HepG2 (cell line): ENCODE measurements at regions not wholly inside any gene's neighbourhood (a gene's known extent, or its start where the extent isn't known, plus 50 kb on each side); places are given as distances from the start of the nearest gene placed in this dataset.
"Not testable (repeated sequence)": the region's sequence is repeated elsewhere in the genome, so short reads cannot be mapped to it uniquely, and the experiment has no call there.

Experiments used
- ATAC-seq: fragments of 200-7000 bp; cut with Tn5 transposase; 3 replicates; pipeline ENCODE4 v1.9.1; 2020; ENCODE audit warnings: mild to moderate bottlenecking, moderate library complexity
- BruUV-seq: library from RNA; stranded (reverse); fragments of 400-500 nt; replicated peaks from 2 replicates; lab custom pipeline; 2021; lab: Mats Ljungman, UMichigan
- CTCF ChIA-PET: fragments of 300-600 bp; formaldehyde crosslinking; extraction: SDS; loops from one replicate; lab custom pipeline; 2021; ENCODE audit warnings: low total read pairs, inconsistent platforms, low intra/inter-chr PET ratio; lab: Yijun Ruan, JAX
- POLR2A ChIA-PET: fragments of 350-600 bp; sonication (Branson Sonifier 250); formaldehyde crosslinking; loops from one replicate; lab custom pipeline; 2020; ENCODE audit warnings: antibody characterized with exemption, inconsistent platforms; lab: Yijun Ruan, JAX
- DNase-seq: peaks from one replicate; pipeline ENCODE4 v3.0.0-alpha.2; 2015; ENCODE audit warnings: low spot score
- FAIRE-seq: peaks from 3 replicates; lab custom pipeline; 2011; peaks lifted over from hg19 to GRCh38; lab: Jason Lieb, UNC
- H2AFZ ChIP-seq: one replicate; pipeline ENCODE4 v1.6.1; 2011; ENCODE audit warnings: low read length, inconsistent platforms
- H3K27ac ChIP-seq: fragments of 300-600 bp; 3 replicates; pipeline ENCODE4 v1.8.0; 2011; ENCODE audit warnings: mixed run types, mild to moderate bottlenecking, mixed read lengths, low read length, inconsistent platforms; ENCODE audit not compliant: insufficient read depth; ENCODE audit errors: extremely low read length
- H3K27me3 ChIP-seq, 2 experiments: fragments of 200-600 bp in 1 of 2; 2 replicates in 1 of 2; 3 replicates in 1 of 2; pipeline versions ENCODE4 v1.6.0 to v1.8.0; 2011; ENCODE audit warnings: low read length in 2 of 2, mild to moderate bottlenecking in 2 of 2, moderate library complexity in 2 of 2, inconsistent platforms in 1 of 2; ENCODE audit not compliant: insufficient read depth in 2 of 2, control insufficient read depth in 1 of 2
- H3K36me3 ChIP-seq, 2 experiments: fragments of 200-600 bp in 1 of 2; replicated peaks in 1 of 2; 2 replicates in 1 of 2; 3 replicates in 1 of 2; pipeline versions ENCODE4 v1.5.1 to v1.8.0; 2011; ENCODE audit warnings: low read length in 2 of 2, inconsistent platforms in 1 of 2; ENCODE audit not compliant: insufficient read depth in 2 of 2, control insufficient read depth in 1 of 2
- H3K4me1 ChIP-seq: 2 replicates; pipeline ENCODE4 v1.5.1; 2012; ENCODE audit warnings: low read length, inconsistent platforms; ENCODE audit not compliant: insufficient read depth
- H3K4me2 ChIP-seq: 2 replicates; pipeline ENCODE4 v1.6.0; 2011; ENCODE audit warnings: low read depth, low read length, inconsistent platforms
- H3K4me3 ChIP-seq, 3 experiments: fragments of 200-600 bp in 1 of 3; sonication (generic), shearing (Covaris generic) in 1 of 3; replicated peaks in 1 of 3; 2 replicates each; pipeline ENCODE4 v1.5.1; 2011 to 2016; ENCODE audit warnings: low read length in 3 of 3, inconsistent platforms in 2 of 3, low read depth in 2 of 3, mild to moderate bottlenecking in 2 of 3, control low read depth in 1 of 3, mixed read lengths in 1 of 3; ENCODE audit not compliant: insufficient read depth in 1 of 3
- H3K79me2 ChIP-seq: one replicate; pipeline ENCODE4 v1.6.1; 2011; ENCODE audit warnings: low read length, inconsistent platforms; ENCODE audit not compliant: insufficient read depth
- H3K9ac ChIP-seq: 2 replicates; pipeline ENCODE4 v1.6.0; 2011; ENCODE audit warnings: mild to moderate bottlenecking, low read depth, low read length, inconsistent platforms; ENCODE audit not compliant: insufficient read depth
- H3K9me3 ChIP-seq: 2 replicates; pipeline ENCODE4 v1.5.1; 2012; ENCODE audit warnings: mild to moderate bottlenecking, low read length
- H4K20me1 ChIP-seq: 2 replicates; pipeline ENCODE4 v1.6.0; 2011; ENCODE audit warnings: inconsistent platforms, mild to moderate bottlenecking, low read length, moderate library complexity; ENCODE audit not compliant: insufficient read depth
- ADNP ChIP-seq: sonication (generic); formaldehyde crosslinking; IDR thresholded peaks from 2 replicates; pipeline ENCODE4 v1.4.0; 2020; ENCODE audit warnings: missing genetic modification reagents
- GFI1 ChIP-seq: sonication (generic); formaldehyde crosslinking; IDR thresholded peaks from 2 replicates; pipeline ENCODE4 v1.5.0; 2020; ENCODE audit warnings: missing genetic modification reagents, mild to moderate bottlenecking, borderline replicate concordance
- RFX3 ChIP-seq: IDR thresholded peaks from 2 replicates; pipeline ENCODE4 v1.6.1; 2016; ENCODE audit warnings: missing biosample characterization, missing genetic modification reagents
- ZMYM3 ChIP-seq: sonication (generic); formaldehyde crosslinking; IDR thresholded peaks from 2 replicates; pipeline ENCODE4 v1.5.1; 2020; ENCODE audit warnings: mild to moderate bottlenecking, missing genetic modification reagents
- ZNF7 ChIP-seq: IDR thresholded peaks from 2 replicates; pipeline ENCODE4 v1.6.1; 2016; ENCODE audit warnings: missing biosample characterization, missing genetic modification reagents
- ZNF883 ChIP-seq: sonication (generic); formaldehyde crosslinking; IDR thresholded peaks from 2 replicates; pipeline ENCODE4 v1.5.1; 2020; ENCODE audit warnings: mild to moderate bottlenecking, missing genetic modification reagents; ENCODE audit errors: not compliant biosample characterization
- WGBS: methylation state at CpG from one replicate; pipeline ENCODE4 v1.1.6; 2017; ENCODE audit warnings: low lambda C conversion rate; 5-methylcytosine and 5-hydroxymethylcytosine counted together
- in situ Hi-C: cut with HindIII; loops from 2 replicates; pipeline ENCODE4 v1.10.0; 2017; ENCODE audit warnings: low pct_unique_long_range_greater_than_20kb; ENCODE audit not compliant: extremely low pct_ligation_motif_present
- intact Hi-C: fragments of 100-400 bp; cut with micrococcal nuclease; formaldehyde crosslinking; loops from one replicate; pipeline ENCODE4 v1.10.0; 2022; ENCODE audit not compliant: unreplicated experiment
- TF ChIP-seq, protein P1 (sequence below): sonication (generic); formaldehyde crosslinking; IDR thresholded peaks from 2 replicates; pipeline ENCODE4 v1.4.0; 2020; ENCODE audit warnings: missing genetic modification reagents, mild to moderate bottlenecking, borderline replicate concordance
- TF ChIP-seq, protein P2 (sequence below): sonication (generic); formaldehyde crosslinking; conservative IDR thresholded peaks from 2 replicates; pipeline ENCODE4 v1.4.0; 2020; ENCODE audit warnings: mild to moderate bottlenecking, missing genetic modification reagents, moderate library complexity
- TF ChIP-seq, protein P3 (sequence below): sonication (generic); formaldehyde crosslinking; IDR thresholded peaks from 2 replicates; pipeline ENCODE4 v1.5.0; 2020; ENCODE audit warnings: mild to moderate bottlenecking, missing genetic modification reagents

DNA sequence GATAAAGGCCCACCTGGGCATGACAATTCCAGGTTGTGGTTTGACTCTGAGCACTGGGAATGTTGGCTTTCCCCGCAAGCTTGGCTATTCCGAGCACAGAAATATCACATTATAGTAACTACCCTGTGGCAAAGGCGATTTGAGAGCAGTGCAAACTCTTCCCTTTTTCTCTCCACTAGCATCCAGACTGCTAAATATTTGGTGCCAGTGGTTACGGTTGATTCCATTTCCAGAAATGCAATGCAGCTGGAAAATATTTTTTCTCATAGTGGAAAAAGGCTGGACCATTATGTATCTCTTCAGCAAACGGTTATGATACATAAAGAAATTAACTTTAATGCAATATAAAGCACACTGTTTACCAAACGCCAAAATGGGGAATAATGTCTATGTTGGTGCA, 158.0 kb downstream of the ENC1 start (continued):
- TF ChIP-seq ZNF7 (no peak), ZNF883 (CRISPR knock-in tag) (no peak)
- TF ChIP-seq, protein P1, sequence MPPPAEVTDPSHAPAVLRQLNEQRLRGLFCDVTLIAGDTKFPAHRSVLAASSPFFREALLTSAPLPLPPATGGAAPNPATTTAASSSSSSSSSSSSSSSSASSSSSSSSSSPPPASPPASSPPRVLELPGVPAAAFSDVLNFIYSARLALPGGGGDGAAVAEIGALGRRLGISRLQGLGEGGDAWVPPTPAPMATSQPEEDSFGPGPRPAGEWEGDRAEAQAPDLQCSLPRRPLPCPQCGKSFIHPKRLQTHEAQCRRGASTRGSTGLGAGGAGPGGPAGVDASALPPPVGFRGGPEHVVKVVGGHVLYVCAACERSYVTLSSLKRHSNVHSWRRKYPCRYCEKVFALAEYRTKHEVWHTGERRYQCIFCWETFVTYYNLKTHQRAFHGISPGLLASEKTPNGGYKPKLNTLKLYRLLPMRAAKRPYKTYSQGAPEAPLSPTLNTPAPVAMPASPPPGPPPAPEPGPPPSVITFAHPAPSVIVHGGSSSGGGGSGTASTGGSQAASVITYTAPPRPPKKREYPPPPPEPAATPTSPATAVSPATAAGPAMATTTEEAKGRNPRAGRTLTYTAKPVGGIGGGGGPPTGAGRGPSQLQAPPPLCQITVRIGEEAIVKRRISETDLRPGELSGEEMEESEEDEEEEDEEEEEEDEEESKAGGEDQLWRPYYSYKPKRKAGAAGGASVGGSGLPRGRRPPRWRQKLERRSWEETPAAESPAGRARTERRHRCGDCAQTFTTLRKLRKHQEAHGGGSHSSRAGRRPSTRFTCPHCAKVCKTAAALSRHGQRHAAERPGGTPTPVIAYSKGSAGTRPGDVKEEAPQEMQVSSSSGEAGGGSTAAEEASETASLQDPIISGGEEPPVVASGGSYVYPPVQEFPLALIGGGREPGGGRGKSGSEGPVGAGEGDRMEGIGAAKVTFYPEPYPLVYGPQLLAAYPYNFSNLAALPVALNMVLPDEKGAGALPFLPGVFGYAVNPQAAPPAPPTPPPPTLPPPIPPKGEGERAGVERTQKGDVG (CRISPR knock-in tag), result no peak

DNA sequence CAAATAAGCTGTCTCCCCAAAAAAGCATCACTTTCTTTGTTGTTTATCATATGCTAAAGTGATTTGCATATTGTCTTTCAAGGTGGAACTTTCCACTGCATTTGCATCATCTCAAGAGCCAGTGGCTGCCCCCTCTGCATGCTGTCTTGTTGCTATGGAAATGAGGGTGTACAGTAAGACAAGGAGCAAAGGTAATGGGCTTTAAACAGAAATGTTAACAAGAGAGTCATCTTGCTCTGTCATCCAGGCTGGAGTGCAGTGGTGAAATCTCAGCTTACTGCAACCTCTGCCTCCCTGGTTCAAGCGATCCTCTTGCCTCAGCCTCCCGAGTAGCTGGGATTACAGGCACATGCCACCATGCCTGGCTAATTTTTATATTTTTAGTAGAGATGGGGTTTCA, 159.2 kb downstream of the ENC1 start:
- H3K79me2 ChIP-seq, H4K20me1 ChIP-seq, intact Hi-C loops, H3K4me3 ChIP-seq, H3K36me3 ChIP-seq, in situ Hi-C loops, BruUV-seq, H3K9me3 ChIP-seq, H3K27ac ChIP-seq, POLR2A ChIA-PET, ATAC-seq, H3K27me3 ChIP-seq, H2AFZ ChIP-seq, CTCF ChIA-PET, DNase-seq, H3K4me2 ChIP-seq, H3K9ac ChIP-seq: not testable (repeated sequence)
- H3K4me1 ChIP-seq, result peaks cover 15% of the 10 kb centered on the region
- WGBS, result 5% methylated on average over 2 of the region's 2 CpGs
- TF ChIP-seq GFI1 (CRISPR knock-in tag), result peak; percentile 82
- TF ChIP-seq, protein P2, sequence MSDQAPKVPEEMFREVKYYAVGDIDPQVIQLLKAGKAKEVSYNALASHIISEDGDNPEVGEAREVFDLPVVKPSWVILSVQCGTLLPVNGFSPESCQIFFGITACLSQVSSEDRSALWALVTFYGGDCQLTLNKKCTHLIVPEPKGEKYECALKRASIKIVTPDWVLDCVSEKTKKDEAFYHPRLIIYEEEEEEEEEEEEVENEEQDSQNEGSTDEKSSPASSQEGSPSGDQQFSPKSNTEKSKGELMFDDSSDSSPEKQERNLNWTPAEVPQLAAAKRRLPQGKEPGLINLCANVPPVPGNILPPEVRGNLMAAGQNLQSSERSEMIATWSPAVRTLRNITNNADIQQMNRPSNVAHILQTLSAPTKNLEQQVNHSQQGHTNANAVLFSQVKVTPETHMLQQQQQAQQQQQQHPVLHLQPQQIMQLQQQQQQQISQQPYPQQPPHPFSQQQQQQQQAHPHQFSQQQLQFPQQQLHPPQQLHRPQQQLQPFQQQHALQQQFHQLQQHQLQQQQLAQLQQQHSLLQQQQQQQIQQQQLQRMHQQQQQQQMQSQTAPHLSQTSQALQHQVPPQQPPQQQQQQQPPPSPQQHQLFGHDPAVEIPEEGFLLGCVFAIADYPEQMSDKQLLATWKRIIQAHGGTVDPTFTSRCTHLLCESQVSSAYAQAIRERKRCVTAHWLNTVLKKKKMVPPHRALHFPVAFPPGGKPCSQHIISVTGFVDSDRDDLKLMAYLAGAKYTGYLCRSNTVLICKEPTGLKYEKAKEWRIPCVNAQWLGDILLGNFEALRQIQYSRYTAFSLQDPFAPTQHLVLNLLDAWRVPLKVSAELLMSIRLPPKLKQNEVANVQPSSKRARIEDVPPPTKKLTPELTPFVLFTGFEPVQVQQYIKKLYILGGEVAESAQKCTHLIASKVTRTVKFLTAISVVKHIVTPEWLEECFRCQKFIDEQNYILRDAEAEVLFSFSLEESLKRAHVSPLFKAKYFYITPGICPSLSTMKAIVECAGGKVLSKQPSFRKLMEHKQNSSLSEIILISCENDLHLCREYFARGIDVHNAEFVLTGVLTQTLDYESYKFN (CRISPR knock-in tag), result peak; percentile 29; the same call in 1 of the 2 replicates
- TF ChIP-seq, protein P3, sequence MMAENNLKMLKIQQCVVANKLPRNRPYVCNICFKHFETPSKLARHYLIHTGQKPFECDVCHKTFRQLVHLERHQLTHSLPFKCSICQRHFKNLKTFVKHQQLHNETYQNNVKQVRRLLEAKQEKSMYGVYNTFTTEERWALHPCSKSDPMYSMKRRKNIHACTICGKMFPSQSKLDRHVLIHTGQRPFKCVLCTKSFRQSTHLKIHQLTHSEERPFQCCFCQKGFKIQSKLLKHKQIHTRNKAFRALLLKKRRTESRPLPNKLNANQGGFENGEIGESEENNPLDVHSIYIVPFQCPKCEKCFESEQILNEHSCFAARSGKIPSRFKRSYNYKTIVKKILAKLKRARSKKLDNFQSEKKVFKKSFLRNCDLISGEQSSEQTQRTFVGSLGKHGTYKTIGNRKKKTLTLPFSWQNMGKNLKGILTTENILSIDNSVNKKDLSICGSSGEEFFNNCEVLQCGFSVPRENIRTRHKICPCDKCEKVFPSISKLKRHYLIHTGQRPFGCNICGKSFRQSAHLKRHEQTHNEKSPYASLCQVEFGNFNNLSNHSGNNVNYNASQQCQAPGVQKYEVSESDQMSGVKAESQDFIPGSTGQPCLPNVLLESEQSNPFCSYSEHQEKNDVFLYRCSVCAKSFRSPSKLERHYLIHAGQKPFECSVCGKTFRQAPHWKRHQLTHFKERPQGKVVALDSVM (CRISPR knock-in tag), result peak; percentile 95
- peak; percentile 43; the same call in 1 of the 2 replicates for TF ChIP-seq RFX3
- TF ChIP-seq ADNP (CRISPR knock-in tag), result peak; percentile 57; the same call in 1 of the 2 replicates
- TF ChIP-seq ZMYM3 (CRISPR knock-in tag), result peak; percentile 87
- peak; percentile 23 for FAIRE-seq
